IPS DF 6.9 (cell line): ENCODE measurements at regions not wholly inside any gene's neighbourhood (a gene's known extent, or its start where the extent isn't known, plus 50 kb on each side); places are given as distances from the start of the nearest gene placed in this dataset.
"Not testable (repeated sequence)": the region's sequence is repeated elsewhere in the genome, so short reads cannot be mapped to it uniquely, and the experiment has no call there.

Experiments used
- DNase-seq: peaks from one replicate; pipeline ENCODE4 v3.0.0-alpha.2; 2013; ENCODE audit warnings: low read depth, low spot score
- H3K27ac ChIP-seq: one replicate; pipeline ENCODE4 v1.5.1; 2013; ENCODE audit warnings: low read length, control low read depth
- H3K27me3 ChIP-seq: 2 replicates; pipeline ENCODE4 v1.6.1; 2013; ENCODE audit warnings: mild to moderate bottlenecking, low read length; ENCODE audit not compliant: control insufficient read depth, insufficient read depth
- H3K36me3 ChIP-seq: 2 replicates; pipeline ENCODE4 v1.6.1; 2013; ENCODE audit warnings: low read length; ENCODE audit not compliant: control insufficient read depth, insufficient read depth
- H3K4me1 ChIP-seq: 2 replicates; pipeline ENCODE4 v1.6.1; 2013; ENCODE audit warnings: low read length; ENCODE audit not compliant: control insufficient read depth, insufficient read depth
- H3K4me3 ChIP-seq: 2 replicates; pipeline ENCODE4 v1.5.1; 2013; ENCODE audit warnings: mild to moderate bottlenecking, low read length
- H3K9me3 ChIP-seq: 2 replicates; pipeline ENCODE4 v1.6.1; 2013; ENCODE audit warnings: low read length, inconsistent platforms; ENCODE audit not compliant: control insufficient read depth, insufficient read depth
- WGBS: extraction: QIAGEN DNeasy Blood & Tissue Kit; methylation state at CpG from one replicate; pipeline ENCODE4 v1.1.7; 2013; ENCODE audit warnings: mixed read lengths, missing lambda C conversion rate; ENCODE audit not compliant: insufficient read length, insufficient coverage; 5-methylcytosine and 5-hydroxymethylcytosine counted together

GRCh38 chr5:62804819-62805218, 226.2 kb downstream of the LRRC70 start:
- WGBS: no CpG with 5 or more reads among the region's 13 CpGs
- not testable (repeated sequence) for H3K36me3 ChIP-seq, H3K27me3 ChIP-seq, H3K9me3 ChIP-seq, H3K4me3 ChIP-seq, DNase-seq, H3K4me1 ChIP-seq, H3K27ac ChIP-seq

GRCh38 chr5:62795926-62796325, 217.3 kb downstream of the LRRC70 start:
- no peak for DNase-seq
- Histone ChIP-seq H3K4me1 (no peaks in the 10 kb centered on the region), H3K27me3 (no peaks in the 10 kb centered on the region), H3K27ac (no peak overlapping the region), H3K36me3 (no peaks in the 10 kb centered on the region), H3K9me3 (no peaks in the 10 kb centered on the region; the same call in 1 of the 2 replicates), H3K4me3 (no peak overlapping the region)

- WGBS: no CpG with 5 or more reads among the region's 4 CpGs
- no peak for DNase-seq
- no peaks in the 10 kb centered on the region for H3K27me3 ChIP-seq
Measured at GRCh38 chr5:62794456-62794855, 215.8 kb downstream of the LRRC70 start.

GRCh38 chr5:62791059-62791458, 212.4 kb downstream of the LRRC70 start:
- no peak overlapping the region for H3K4me3 ChIP-seq
- H3K4me1 ChIP-seq: no peaks in the 10 kb centered on the region
- no peaks in the 10 kb centered on the region for H3K36me3 ChIP-seq
- H3K27ac ChIP-seq: no peak overlapping the region
- WGBS: no CpG with 5 or more reads among the region's 2 CpGs
- H3K9me3 ChIP-seq: no peaks in the 10 kb centered on the region
- DNase-seq: no peak
- no peaks in the 10 kb centered on the region for H3K27me3 ChIP-seq

More at GRCh38 chr5:62794456-62794855, 215.8 kb downstream of the LRRC70 start:
- Histone ChIP-seq H3K9me3 (no peaks in the 10 kb centered on the region; the same call in 1 of the 2 replicates), H3K27ac (no peak overlapping the region), H3K36me3 (no peaks in the 10 kb centered on the region), H3K4me1 (no peaks in the 10 kb centered on the region), H3K4me3 (no peak overlapping the region)

GRCh38 chr5:62790348-62790747, 211.7 kb downstream of the LRRC70 start:
- no peaks in the 10 kb centered on the region for H3K36me3 ChIP-seq
- no peaks in the 10 kb centered on the region for H3K27me3 ChIP-seq
- H3K27ac ChIP-seq: no peak overlapping the region
- WGBS: no CpG with 5 or more reads among the region's 1 CpG
- H3K4me3 ChIP-seq: no peak overlapping the region
- H3K4me1 ChIP-seq: no peaks in the 10 kb centered on the region
- no peaks in the 10 kb centered on the region for H3K9me3 ChIP-seq
- no peak for DNase-seq

- DNase-seq: no peak
- Histone ChIP-seq H3K36me3 (no peaks in the 10 kb centered on the region), H3K4me3 (no peak overlapping the region), H3K27me3 (no peaks in the 10 kb centered on the region), H3K9me3 (no peaks in the 10 kb centered on the region), H3K4me1 (no peaks in the 10 kb centered on the region), H3K27ac (no peak overlapping the region)
- WGBS: no CpG with 5 or more reads among the region's 1 CpG
Measured at GRCh38 chr5:62786099-62786498, 207.5 kb downstream of the LRRC70 start.

GRCh38 chr5:62785588-62785987, 207.0 kb downstream of the LRRC70 start:
- Histone ChIP-seq H3K27ac (no peak overlapping the region), H3K4me1 (no peaks in the 10 kb centered on the region), H3K9me3 (no peaks in the 10 kb centered on the region), H3K27me3 (no peaks in the 10 kb centered on the region), H3K4me3 (no peak overlapping the region), H3K36me3 (no peaks in the 10 kb centered on the region)
- whole genome bisulfite sequencing: no CpG with 5 or more reads among the region's 6 CpGs
- DNase-seq: no peak

- H3K4me3 ChIP-seq: no peak overlapping the region
- WGBS: no CpG with 5 or more reads among the region's 5 CpGs
- no peak overlapping the region for H3K27ac ChIP-seq
- H3K27me3 ChIP-seq: no peaks in the 10 kb centered on the region
- no peak for DNase-seq
- H3K9me3 ChIP-seq: no peaks in the 10 kb centered on the region
- no peaks in the 10 kb centered on the region for H3K36me3 ChIP-seq
- no peaks in the 10 kb centered on the region for H3K4me1 ChIP-seq
Measured at GRCh38 chr5:62783374-62784057, 204.9 kb downstream of the LRRC70 start.

- H3K36me3 ChIP-seq: no peaks in the 10 kb centered on the region
- H3K9me3 ChIP-seq: no peaks in the 10 kb centered on the region
- no peak for DNase-seq
- WGBS: no CpG with 5 or more reads among the region's 7 CpGs
- H3K4me3 ChIP-seq: no peak overlapping the region
- H3K27ac ChIP-seq: no peak overlapping the region
- no peaks in the 10 kb centered on the region for H3K4me1 ChIP-seq
- no peaks in the 10 kb centered on the region for H3K27me3 ChIP-seq
Measured at GRCh38 chr5:62780888-62781287, 202.3 kb downstream of the LRRC70 start.

- no peaks in the 10 kb centered on the region for H3K9me3 ChIP-seq
- H3K36me3 ChIP-seq: no peaks in the 10 kb centered on the region
- H3K4me3 ChIP-seq: no peak overlapping the region
- H3K4me1 ChIP-seq: no peaks in the 10 kb centered on the region
- no peak overlapping the region for H3K27ac ChIP-seq
- no peak for DNase-seq
- no peaks in the 10 kb centered on the region for H3K27me3 ChIP-seq
- no CpG with 5 or more reads among the region's 11 CpGs for WGBS
Measured at GRCh38 chr5:62780230-62780629, 201.6 kb downstream of the LRRC70 start.

GRCh38 chr5:62779010-62779422, 200.4 kb downstream of the LRRC70 start:
- H3K9me3 ChIP-seq: no peaks in the 10 kb centered on the region
- H3K36me3 ChIP-seq: no peaks in the 10 kb centered on the region
- peak; percentile 57 for DNase-seq
- no peaks in the 10 kb centered on the region for H3K4me1 ChIP-seq
- WGBS: no CpG with 5 or more reads among the region's 5 CpGs
- no peak overlapping the region for H3K4me3 ChIP-seq
- H3K27me3 ChIP-seq: no peaks in the 10 kb centered on the region
- H3K27ac ChIP-seq: no peak overlapping the region
